Caco-2 (cell line): ENCODE measurements at regions not wholly inside any gene's neighbourhood (a gene's known extent, or its start where the extent isn't known, plus 50 kb on each side); places are given as distances from the start of the nearest gene placed in this dataset.

Source experiments
- BruUV-seq: library from RNA; stranded (reverse); fragments of 400-500 nt; replicated peaks from 2 replicates; lab custom pipeline; 2021; lab: Mats Ljungman, UMichigan
- CTCF ChIA-PET: fragments of 300-600 bp; sonication (Branson Sonifier 250); formaldehyde crosslinking; loops from one replicate; lab custom pipeline; 2022; ENCODE audit warnings: antibody characterized with exemption; lab: Charles Lee
- POLR2A ChIA-PET: fragments of 300-600 bp; sonication (Branson Sonifier 250); formaldehyde crosslinking; loops from one replicate; lab custom pipeline; 2022; ENCODE audit warnings: antibody characterized with exemption; lab: Charles Lee
- DNase-seq, 2 experiments: peaks; one replicate each; pipeline versions ENCODE4 v3.0.0 to v3.0.0-alpha.2; 2020 to 2022
- H3K27me3 ChIP-seq: replicated peaks from 2 replicates; pipeline ENCODE4 v1.6.0; 2011; ENCODE audit warnings: low read length; ENCODE audit not compliant: control insufficient read depth, insufficient read depth
- H3K36me3 ChIP-seq: 2 replicates; pipeline ENCODE4 v1.5.1; 2011; ENCODE audit warnings: low read length; ENCODE audit not compliant: control insufficient read depth, insufficient read depth
- H3K4me1 ChIP-seq: fragments of 250-450 bp; sonication (Bioruptor Pico); 2 replicates; pipeline ENCODE4 v1.5.1; 2020; ENCODE audit warnings: mild to moderate bottlenecking
- H3K4me3 ChIP-seq: 2 replicates; pipeline ENCODE4 v1.5.1; 2011; ENCODE audit warnings: low read depth, mild to moderate bottlenecking, control low read depth, low read length
- H3K9me3 ChIP-seq: fragments of 250-450 bp; sonication (Bioruptor Pico); 2 replicates; pipeline ENCODE4 v1.5.1; 2020; ENCODE audit warnings: mild to moderate bottlenecking, moderate library complexity
- H3K27ac Mint-ChIP-seq: one replicate; pipeline ENCODE4 v1.8.0; 2022; ENCODE audit warnings: mixed read lengths; ENCODE audit not compliant: unreplicated experiment
- H3K27me3 Mint-ChIP-seq: one replicate; pipeline ENCODE4 v1.8.0; 2022; ENCODE audit warnings: mixed read lengths; ENCODE audit not compliant: insufficient read depth, unreplicated experiment
- H3K36me3 Mint-ChIP-seq: one replicate; pipeline ENCODE4 v1.8.0; 2022; ENCODE audit warnings: mild to moderate bottlenecking, mixed read lengths; ENCODE audit not compliant: insufficient read depth, unreplicated experiment
- H3K4me1 Mint-ChIP-seq: one replicate; pipeline ENCODE4 v1.8.0; 2022; ENCODE audit warnings: low read depth, mixed read lengths; ENCODE audit not compliant: unreplicated experiment
- H3K4me3 Mint-ChIP-seq: one replicate; pipeline ENCODE4 v1.8.0; 2022; ENCODE audit warnings: mild to moderate bottlenecking, moderate library complexity, mixed read lengths; ENCODE audit not compliant: unreplicated experiment
- H3K9me3 Mint-ChIP-seq: one replicate; pipeline ENCODE4 v1.8.0; 2022; ENCODE audit warnings: mixed read lengths; ENCODE audit not compliant: unreplicated experiment
- intact Hi-C: fragments of 100-400 bp; cut with micrococcal nuclease; formaldehyde crosslinking; loops from one replicate; pipeline ENCODE4 v1.10.0; 2022; ENCODE audit not compliant: unreplicated experiment
- TF ChIP-seq, protein P1 (sequence below), 2 experiments: fragments of 200-600 bp in 1 of 2; IDR thresholded peaks; 1 replicate in 1 of 2; 2 replicates in 1 of 2; pipeline versions ENCODE4 v1.5.1 to v1.8.0; 2011 to 2022; ENCODE audit warnings: antibody characterized with exemption in 1 of 2, control low read depth in 1 of 2, inconsistent platforms in 1 of 2, low read depth in 1 of 2, low read length in 1 of 2, mild to moderate bottlenecking in 1 of 2, moderate library complexity in 1 of 2; ENCODE audit not compliant: insufficient read depth in 1 of 2, severe bottlenecking in 1 of 2, unreplicated experiment in 1 of 2

DNA sequence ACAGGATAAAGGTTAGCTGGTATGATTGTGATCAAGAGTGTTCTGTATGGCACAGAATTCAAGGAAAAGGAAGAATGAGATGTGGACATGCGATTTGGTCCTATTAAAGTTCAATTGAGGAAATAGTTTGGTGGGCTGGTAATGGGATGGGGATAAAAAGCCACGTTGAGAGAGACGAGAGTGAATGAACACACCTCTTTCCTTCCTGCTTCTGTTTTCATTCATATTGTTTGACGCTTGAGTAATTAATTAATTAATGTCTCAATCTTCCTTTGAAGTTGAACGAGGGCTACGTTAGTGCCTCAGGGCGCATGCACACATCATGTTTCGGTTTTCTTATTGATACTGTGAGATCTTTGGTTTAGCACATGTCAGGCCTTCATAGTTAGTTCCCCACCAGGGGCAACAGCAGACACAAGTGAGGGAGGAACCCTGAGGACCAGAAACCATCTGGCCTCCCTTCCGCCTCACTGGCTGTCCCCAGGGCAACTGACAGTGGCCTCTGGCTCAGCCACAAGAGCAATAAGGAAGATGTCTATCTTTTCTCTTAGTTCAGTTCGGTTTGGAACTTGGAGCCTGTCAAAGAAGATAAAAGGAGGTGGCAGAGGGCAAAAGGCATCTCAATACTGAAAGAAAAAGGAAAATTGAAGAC is 116.0 kb downstream of the LIPG start:
- no peaks in the 10 kb centered on the region; the same call in 1 of the 2 replicates for H3K4me1 ChIP-seq
- POLR2A ChIA-PET, result interaction anchor here (0.7 kb wide), 1 partner anchor 177 kb away, joined by 3 read pairs; no protein-coding TSS in a partner anchor
- H3K36me3 Mint-ChIP-seq, result no peaks in the 10 kb centered on the region
- H3K9me3 ChIP-seq, result no peaks in the 10 kb centered on the region
- H3K4me3 ChIP-seq, result no peak overlapping the region
- DNase-seq, result no peak
- H3K9me3 Mint-ChIP-seq, result peaks cover 6% of the 10 kb centered on the region
- H3K4me1 Mint-ChIP-seq, result no peaks in the 10 kb centered on the region
- H3K27me3 ChIP-seq, result no peaks in the 10 kb centered on the region
- BruUV-seq, result no TSS peak
- H3K4me3 Mint-ChIP-seq, result no peak overlapping the region
- CTCF ChIA-PET, result no interaction called here
- H3K36me3 ChIP-seq, result no peaks in the 10 kb centered on the region
- TF ChIP-seq, protein P1, sequence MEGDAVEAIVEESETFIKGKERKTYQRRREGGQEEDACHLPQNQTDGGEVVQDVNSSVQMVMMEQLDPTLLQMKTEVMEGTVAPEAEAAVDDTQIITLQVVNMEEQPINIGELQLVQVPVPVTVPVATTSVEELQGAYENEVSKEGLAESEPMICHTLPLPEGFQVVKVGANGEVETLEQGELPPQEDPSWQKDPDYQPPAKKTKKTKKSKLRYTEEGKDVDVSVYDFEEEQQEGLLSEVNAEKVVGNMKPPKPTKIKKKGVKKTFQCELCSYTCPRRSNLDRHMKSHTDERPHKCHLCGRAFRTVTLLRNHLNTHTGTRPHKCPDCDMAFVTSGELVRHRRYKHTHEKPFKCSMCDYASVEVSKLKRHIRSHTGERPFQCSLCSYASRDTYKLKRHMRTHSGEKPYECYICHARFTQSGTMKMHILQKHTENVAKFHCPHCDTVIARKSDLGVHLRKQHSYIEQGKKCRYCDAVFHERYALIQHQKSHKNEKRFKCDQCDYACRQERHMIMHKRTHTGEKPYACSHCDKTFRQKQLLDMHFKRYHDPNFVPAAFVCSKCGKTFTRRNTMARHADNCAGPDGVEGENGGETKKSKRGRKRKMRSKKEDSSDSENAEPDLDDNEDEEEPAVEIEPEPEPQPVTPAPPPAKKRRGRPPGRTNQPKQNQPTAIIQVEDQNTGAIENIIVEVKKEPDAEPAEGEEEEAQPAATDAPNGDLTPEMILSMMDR (IDR thresholded peaks at IDR 0.05; ENCODE audit: insufficient read depth in 1 of 2, low read depth in 1 of 2, low read length in 1 of 2, severe bottlenecking in 1 of 2, unreplicated experiment in 1 of 2), result no peak
- H3K27ac Mint-ChIP-seq, result no peak overlapping the region
- intact Hi-C loops, result no loop called here
- no peaks in the 10 kb centered on the region for H3K27me3 Mint-ChIP-seq

DNA sequence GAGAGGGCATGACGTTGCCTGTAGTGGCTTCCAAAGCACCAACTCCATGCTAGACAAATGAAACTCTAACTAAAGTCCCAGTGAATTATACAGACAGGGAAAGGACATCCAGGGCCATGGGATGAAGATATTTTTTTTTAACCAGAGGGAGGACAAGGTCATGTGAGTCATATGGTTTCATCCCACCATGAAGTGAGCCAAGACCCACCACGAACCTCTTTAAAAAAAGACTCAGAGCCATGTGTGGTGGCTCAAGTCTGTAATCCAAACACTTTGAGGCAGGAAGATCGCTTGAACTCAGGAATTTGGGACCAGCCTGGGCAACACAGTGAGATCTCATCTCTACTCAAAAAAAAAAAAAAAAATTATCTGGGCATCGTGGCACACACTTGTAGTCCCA is 115.2 kb downstream of the LIPG start:
- H3K27me3 Mint-ChIP-seq, result no peaks in the 10 kb centered on the region
- H3K9me3 Mint-ChIP-seq, result peaks cover 6% of the 10 kb centered on the region
- POLR2A ChIA-PET, result interaction anchor here (0.7 kb wide), 1 partner anchor 176 kb away, joined by 3 read pairs; no protein-coding TSS in a partner anchor
- no TSS peak for BruUV-seq
- Histone ChIP-seq H3K36me3 (no peaks in the 10 kb centered on the region), H3K27me3 (no peaks in the 10 kb centered on the region), H3K4me3 (no peak overlapping the region), H3K9me3 (no peaks in the 10 kb centered on the region), H3K4me1 (no peaks in the 10 kb centered on the region; the same call in 1 of the 2 replicates)
- H3K4me3 Mint-ChIP-seq, result no peak overlapping the region
- CTCF ChIA-PET, result no interaction called here
- no peak overlapping the region for H3K27ac Mint-ChIP-seq
- no peaks in the 10 kb centered on the region for H3K36me3 Mint-ChIP-seq
- H3K4me1 Mint-ChIP-seq, result no peaks in the 10 kb centered on the region
- TF ChIP-seq, protein P1 (IDR thresholded peaks at IDR 0.05; ENCODE audit: insufficient read depth in 1 of 2, low read depth in 1 of 2, low read length in 1 of 2, severe bottlenecking in 1 of 2, unreplicated experiment in 1 of 2), result no peak
- intact Hi-C loops, result no loop called here
- no peak for DNase-seq

DNA sequence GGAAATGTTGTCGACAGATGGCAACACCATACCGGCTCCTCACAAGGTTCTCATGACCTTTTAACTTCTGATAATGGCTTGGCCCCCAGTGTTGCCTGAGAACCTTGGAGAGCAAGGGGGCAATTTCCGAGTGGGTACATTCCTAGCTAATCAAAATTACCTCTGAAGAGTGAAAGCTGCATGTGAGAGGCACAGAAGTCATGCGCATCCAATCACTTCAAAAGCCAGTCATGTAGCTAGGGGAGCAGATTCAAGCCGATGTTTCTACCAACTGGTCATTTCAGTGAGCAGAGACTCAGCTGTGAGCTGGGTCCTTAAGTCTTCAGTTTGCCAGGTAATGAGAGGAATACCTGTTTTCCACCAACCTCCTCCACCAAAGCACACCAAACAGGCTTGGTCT is 111.4 kb downstream of the LIPG start:
- POLR2A ChIA-PET, result no interaction called here
- no peak overlapping the region for H3K4me3 Mint-ChIP-seq
- TF ChIP-seq, protein P1 (IDR thresholded peaks at IDR 0.05; ENCODE audit: insufficient read depth in 1 of 2, low read depth in 1 of 2, low read length in 1 of 2, severe bottlenecking in 1 of 2, unreplicated experiment in 1 of 2), result no peak

More for the DNA sequence above, 111.4 kb downstream of the LIPG start:
- Histone ChIP-seq H3K9me3 (no peaks in the 10 kb centered on the region), H3K4me3 (no peak overlapping the region), H3K27me3 (no peaks in the 10 kb centered on the region), H3K4me1 (no peaks in the 10 kb centered on the region), H3K36me3 (no peaks in the 10 kb centered on the region)
- CTCF ChIA-PET, result no interaction called here
- Mint-ChIP-seq H3K36me3 (no peaks in the 10 kb centered on the region), H3K4me1 (no peaks in the 10 kb centered on the region), H3K27me3 (no peaks in the 10 kb centered on the region), H3K27ac (no peak overlapping the region), H3K9me3 (peaks cover 6% of the 10 kb centered on the region)
- BruUV-seq, result no TSS peak
- intact Hi-C loops, result no loop called here
- DNase-seq, result no peak
